Smooth muscle cell (in vitro differentiated cells): ENCODE measurements at regions not wholly inside any gene's neighbourhood (a gene's known extent, or its start where the extent isn't known, plus 50 kb on each side); places are given as distances from the start of the nearest gene placed in this dataset.

Source experiments
- DNase-seq: peaks from one replicate; lab custom pipeline; 2025; ENCODE audit not compliant: unreplicated experiment; lab: John Stamatoyannopoulos, UW
- H2AFZ ChIP-seq: fragments of 200-600 bp; sonication (generic); 2 replicates; pipeline ENCODE4 v1.6.0; 2016; ENCODE audit warnings: antibody characterized with exemption, low read depth, mild to moderate bottlenecking
- H3F3A ChIP-seq: fragments of 200-600 bp; sonication (generic); 2 replicates; pipeline ENCODE4 v1.6.0; 2017; ENCODE audit warnings: antibody characterized with exemption, low read depth
- H3K27ac ChIP-seq: fragments of 200-600 bp; sonication (generic); 2 replicates; pipeline ENCODE4 v1.5.1; 2016; ENCODE audit warnings: low read depth, mild to moderate bottlenecking
- H3K27me3 ChIP-seq: fragments of 200-600 bp; sonication (generic); 2 replicates; pipeline ENCODE4 v1.6.1; 2016; ENCODE audit warnings: low read depth, mild to moderate bottlenecking
- H3K36me3 ChIP-seq: fragments of 200-600 bp; sonication (generic); 2 replicates; pipeline ENCODE4 v1.5.1; 2016; ENCODE audit warnings: low read depth
- H3K4me1 ChIP-seq: fragments of 200-600 bp; sonication (generic); 2 replicates; pipeline ENCODE4 v1.5.1; 2016; ENCODE audit warnings: low read depth
- H3K4me2 ChIP-seq: fragments of 200-600 bp; sonication (generic); 2 replicates; pipeline ENCODE4 v1.6.0; 2016; ENCODE audit warnings: mild to moderate bottlenecking
- H3K4me3 ChIP-seq: fragments of 200-600 bp; sonication (generic); 2 replicates; pipeline ENCODE4 v1.5.1; 2016; ENCODE audit warnings: mild to moderate bottlenecking
- H3K79me2 ChIP-seq: fragments of 200-600 bp; sonication (generic); 2 replicates; pipeline ENCODE4 v1.6.0; 2016; ENCODE audit warnings: low read depth, mild to moderate bottlenecking
- H3K9ac ChIP-seq: fragments of 200-600 bp; sonication (generic); 2 replicates; pipeline ENCODE4 v1.6.0; 2016; ENCODE audit warnings: low read depth
- H3K9me3 ChIP-seq: fragments of 200-600 bp; sonication (generic); replicated peaks from 2 replicates; pipeline ENCODE4 v1.5.1; 2016; ENCODE audit warnings: low read depth
- H4K20me1 ChIP-seq: fragments of 200-600 bp; sonication (generic); 2 replicates; pipeline ENCODE4 v1.6.0; 2016; ENCODE audit warnings: low read depth
- CTCF ChIP-seq: fragments of 200-600 bp; sonication (generic); IDR thresholded peaks from 2 replicates; pipeline ENCODE4 v1.5.1; 2017; ENCODE audit warnings: borderline replicate concordance, mild to moderate bottlenecking, antibody characterized with exemption; ENCODE audit not compliant: insufficient read depth, poor library complexity, severe bottlenecking
- WGBS: methylation state at CpG from one replicate; pipeline ENCODE4 v1.1.7; 2016; ENCODE audit warnings: low lambda C conversion rate; 5-methylcytosine and 5-hydroxymethylcytosine counted together

- no peak for DNase-seq
- Histone ChIP-seq H3K27ac (no peak overlapping the region), H3K4me1 (peaks cover 6% of the 10 kb centered on the region), H3K9me3 (no peaks in the 10 kb centered on the region), H3K4me2 (no peak overlapping the region), H3F3A (peaks cover 7% of the 10 kb centered on the region), H4K20me1 (no peaks in the 10 kb centered on the region), H3K36me3 (no peaks in the 10 kb centered on the region), H2AFZ (no peak overlapping the region), H3K79me2 (no peaks in the 10 kb centered on the region), H3K27me3 (no peaks in the 10 kb centered on the region), H3K9ac (no peak overlapping the region), H3K4me3 (no peak overlapping the region)
- 94% methylated on average over 5 of the region's 5 CpGs for WGBS
- no peak for TF ChIP-seq CTCF
Measured at GRCh38 chr9:24460781-24461180, 84.9 kb downstream of the IZUMO3 start.

GRCh38 chr9:24459953-24460352 is 85.7 kb downstream of the IZUMO3 start:
- Histone ChIP-seq H3K4me3 (no peak overlapping the region), H3K4me1 (peaks cover 6% of the 10 kb centered on the region), H3K9ac (no peak overlapping the region), H3K36me3 (no peaks in the 10 kb centered on the region), H3K27ac (no peak overlapping the region), H3K27me3 (no peaks in the 10 kb centered on the region), H3F3A (peaks cover 6% of the 10 kb centered on the region), H3K4me2 (no peak overlapping the region), H4K20me1 (no peaks in the 10 kb centered on the region), H3K9me3 (no peaks in the 10 kb centered on the region), H2AFZ (no peak overlapping the region), H3K79me2 (no peaks in the 10 kb centered on the region)
- no peak for DNase-seq
- TF ChIP-seq CTCF: no peak
- WGBS: 91% methylated on average over 1 of the region's 1 CpG

GRCh38 chr9:24451346-24451745 is 94.4 kb downstream of the IZUMO3 start:
- DNase-seq: no peak
- no peak for TF ChIP-seq CTCF
- no peaks in the 10 kb centered on the region for H4K20me1 ChIP-seq

GRCh38 chr9:24449976-24450375 is 95.7 kb downstream of the IZUMO3 start:
- H3K27me3 ChIP-seq: no peaks in the 10 kb centered on the region
- WGBS: 91% methylated on average over 1 of the region's 1 CpG
- no peaks in the 10 kb centered on the region for H3F3A ChIP-seq
- H3K79me2 ChIP-seq: no peaks in the 10 kb centered on the region
- H3K4me3 ChIP-seq: no peak overlapping the region
- no peak for DNase-seq
- TF ChIP-seq CTCF: no peak
- H3K4me1 ChIP-seq: no peaks in the 10 kb centered on the region
- H3K9me3 ChIP-seq: no peaks in the 10 kb centered on the region
- H4K20me1 ChIP-seq: no peaks in the 10 kb centered on the region
- H2AFZ ChIP-seq: no peak overlapping the region
- no peak overlapping the region for H3K27ac ChIP-seq
- no peak overlapping the region for H3K9ac ChIP-seq
- H3K36me3 ChIP-seq: no peaks in the 10 kb centered on the region
- no peak overlapping the region for H3K4me2 ChIP-seq

More at GRCh38 chr9:24451346-24451745, 94.4 kb downstream of the IZUMO3 start:
- H3K4me2 ChIP-seq: no peak overlapping the region
- no peak overlapping the region for H3K4me3 ChIP-seq
- no peak overlapping the region for H2AFZ ChIP-seq
- no peaks in the 10 kb centered on the region for H3K36me3 ChIP-seq
- no peaks in the 10 kb centered on the region for H3F3A ChIP-seq
- H3K9me3 ChIP-seq: no peaks in the 10 kb centered on the region
- no peaks in the 10 kb centered on the region for H3K4me1 ChIP-seq
- no peak overlapping the region for H3K27ac ChIP-seq
- H3K9ac ChIP-seq: no peak overlapping the region
- 94% methylated on average over 2 of the region's 2 CpGs for WGBS
- no peaks in the 10 kb centered on the region for H3K27me3 ChIP-seq
- no peaks in the 10 kb centered on the region for H3K79me2 ChIP-seq
